Testis (tissue), 2 donors: ENCODE measurements at regions not wholly inside any gene's neighbourhood (a gene's known extent, or its start where the extent isn't known, plus 50 kb on each side); places are given as distances from the start of the nearest gene placed in this dataset.

Experiments
- DNase-seq: peaks from one replicate; pipeline ENCODE4 v3.0.0-alpha.2; 2019
- H3K27ac ChIP-seq, 2 donors: fragments of 200-600 bp; sonication (generic); one replicate each; pipeline ENCODE4 v1.5.1; 2019
- H3K27me3 ChIP-seq: fragments of 200-600 bp; sonication (generic); one replicate; pipeline ENCODE4 v1.5.1; 2019
- H3K36me3 ChIP-seq: fragments of 200-600 bp; sonication (generic); one replicate; pipeline ENCODE4 v1.5.1; 2017; ENCODE audit warnings: low read depth; ENCODE audit errors: missing control alignments
- H3K4me1 ChIP-seq: fragments of 200-600 bp; sonication (generic); one replicate; pipeline ENCODE4 v1.5.1; 2019
- H3K4me3 ChIP-seq, 2 donors: fragments of 200-600 bp; sonication (generic); one replicate each; pipeline ENCODE4 v1.5.1; 2017 to 2019
- H3K9me3 ChIP-seq: fragments of 200-600 bp; sonication (generic); one replicate; pipeline ENCODE4 v1.5.1; 2017
- POLR2A ChIP-seq: fragments of 450-650 bp; IDR thresholded peaks from one replicate; pipeline ENCODE4 v1.6.1; 2017; ENCODE audit warnings: antibody characterized with exemption, mild to moderate bottlenecking, moderate library complexity
- WGBS, 2 donors: methylation state at CpG; one replicate each; pipeline ENCODE4 v1.1.5; 2018; 5-methylcytosine and 5-hydroxymethylcytosine counted together
- intact Hi-C: fragments of 100-400 bp; cut with DNase I; formaldehyde crosslinking; loops from one replicate; pipeline ENCODE4 v1.15.1; 2023; ENCODE audit warnings: low total_unique reads
- TF ChIP-seq, protein P1 (sequence below), 3 experiments: fragments of 450-650 bp in 2 of 3; fragments of 200-600 bp in 1 of 3; sonication (generic) in 1 of 3; IDR thresholded peaks; one replicate each; pipeline ENCODE4 v1.5.1; 2016 to 2019; ENCODE audit warnings: antibody characterized with exemption in 3 of 3, mild to moderate bottlenecking in 2 of 3, moderate library complexity in 1 of 3

DNA sequence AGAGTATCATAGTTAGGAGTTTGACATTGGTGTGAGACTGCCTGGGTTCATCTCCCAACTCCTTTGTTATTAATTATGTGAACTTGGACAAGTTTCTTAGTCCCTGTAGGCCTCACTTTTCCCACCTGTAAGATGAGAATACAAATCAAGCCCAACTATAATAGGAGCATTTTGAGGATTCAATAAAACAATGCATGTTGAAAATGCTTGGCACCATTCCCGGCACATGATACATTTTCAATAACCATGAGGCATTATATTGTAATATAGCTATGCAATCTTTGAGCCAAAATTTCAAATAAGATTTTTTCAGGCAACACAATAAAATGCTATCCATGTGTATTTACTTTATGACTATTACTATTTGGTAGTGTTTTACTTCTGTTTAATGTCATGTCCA is 229.0 kb upstream of the SP4 start:
- no peak overlapping the region for H3K4me3 ChIP-seq
- WGBS, 2 donors = 96% methylated on average over 1 of the region's 1 CpG
- H3K27ac ChIP-seq = no peak overlapping the region
- TF ChIP-seq POLR2A = no peak
- TF ChIP-seq, protein P1, sequence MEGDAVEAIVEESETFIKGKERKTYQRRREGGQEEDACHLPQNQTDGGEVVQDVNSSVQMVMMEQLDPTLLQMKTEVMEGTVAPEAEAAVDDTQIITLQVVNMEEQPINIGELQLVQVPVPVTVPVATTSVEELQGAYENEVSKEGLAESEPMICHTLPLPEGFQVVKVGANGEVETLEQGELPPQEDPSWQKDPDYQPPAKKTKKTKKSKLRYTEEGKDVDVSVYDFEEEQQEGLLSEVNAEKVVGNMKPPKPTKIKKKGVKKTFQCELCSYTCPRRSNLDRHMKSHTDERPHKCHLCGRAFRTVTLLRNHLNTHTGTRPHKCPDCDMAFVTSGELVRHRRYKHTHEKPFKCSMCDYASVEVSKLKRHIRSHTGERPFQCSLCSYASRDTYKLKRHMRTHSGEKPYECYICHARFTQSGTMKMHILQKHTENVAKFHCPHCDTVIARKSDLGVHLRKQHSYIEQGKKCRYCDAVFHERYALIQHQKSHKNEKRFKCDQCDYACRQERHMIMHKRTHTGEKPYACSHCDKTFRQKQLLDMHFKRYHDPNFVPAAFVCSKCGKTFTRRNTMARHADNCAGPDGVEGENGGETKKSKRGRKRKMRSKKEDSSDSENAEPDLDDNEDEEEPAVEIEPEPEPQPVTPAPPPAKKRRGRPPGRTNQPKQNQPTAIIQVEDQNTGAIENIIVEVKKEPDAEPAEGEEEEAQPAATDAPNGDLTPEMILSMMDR (IDR thresholded peaks at IDR 0.05) = no peak
- intact Hi-C loops = no loop called here
- no peaks in the 10 kb centered on the region for H3K9me3 ChIP-seq
- H3K36me3 ChIP-seq = no peaks in the 10 kb centered on the region
- no peaks in the 10 kb centered on the region for H3K4me1 ChIP-seq
- no peak for DNase-seq
- no peaks in the 10 kb centered on the region for H3K27me3 ChIP-seq

DNA sequence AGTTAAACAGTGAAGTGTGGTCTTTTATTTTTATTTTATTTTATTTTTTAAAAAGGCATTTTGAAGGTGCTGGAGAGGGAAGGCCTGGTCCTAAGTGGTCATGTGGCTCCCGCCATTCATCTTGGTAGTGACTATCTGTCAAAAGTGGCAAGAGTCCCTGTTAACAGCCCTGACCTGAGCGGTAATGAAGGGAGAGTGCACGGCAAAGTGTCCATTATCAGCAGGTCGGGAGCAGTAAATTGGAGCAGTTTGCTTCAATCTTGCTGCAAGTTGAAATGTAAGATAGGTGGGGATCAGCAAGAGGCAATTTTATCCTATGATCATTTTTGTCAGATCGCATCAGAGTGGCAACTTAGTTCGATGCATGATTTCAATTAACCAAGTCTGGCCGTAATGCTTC is 227.4 kb upstream of the SP4 start:
- DNase-seq = no peak
- no peaks in the 10 kb centered on the region for H3K27me3 ChIP-seq
- TF ChIP-seq POLR2A = no peak
- TF ChIP-seq, protein P1 (IDR thresholded peaks at IDR 0.05) = no peak
- no peak overlapping the region for H3K4me3 ChIP-seq
- no peak overlapping the region for H3K27ac ChIP-seq
- H3K4me1 ChIP-seq = no peaks in the 10 kb centered on the region
- no peaks in the 10 kb centered on the region for H3K9me3 ChIP-seq
- no peaks in the 10 kb centered on the region for H3K36me3 ChIP-seq
- intact Hi-C loops = no loop called here
- 27 to 37% methylated on average over 7 of the region's 7 CpGs for WGBS, 2 donors

DNA sequence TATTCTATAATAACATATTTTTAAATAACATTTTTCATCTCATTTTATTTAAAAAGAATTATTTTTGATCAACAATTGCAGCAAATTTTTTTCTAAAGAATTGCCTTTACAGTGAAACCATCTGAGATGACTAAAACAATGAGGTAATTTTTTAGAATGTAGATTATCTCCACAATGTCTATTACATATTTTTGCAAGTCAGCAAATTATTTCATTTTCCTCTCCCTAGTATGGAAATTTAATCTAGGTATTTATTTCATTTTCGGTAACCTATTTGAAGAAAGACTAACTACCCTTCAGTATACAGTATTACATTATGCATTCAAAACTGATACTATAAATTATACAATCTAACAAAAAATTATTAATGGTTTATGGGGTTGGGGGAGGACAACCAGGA is 213.2 kb upstream of the SP4 start:
- WGBS, 2 donors = 50 to 91% methylated on average over 1 of the region's 1 CpG
- no peaks in the 10 kb centered on the region for H3K36me3 ChIP-seq
- no peak overlapping the region for H3K4me3 ChIP-seq
- no peaks in the 10 kb centered on the region for H3K4me1 ChIP-seq
- intact Hi-C loops = no loop called here
- H3K27me3 ChIP-seq = no peaks in the 10 kb centered on the region
- no peak overlapping the region for H3K27ac ChIP-seq
- DNase-seq = no peak
- no peaks in the 10 kb centered on the region for H3K9me3 ChIP-seq
- TF ChIP-seq, protein P1 (IDR thresholded peaks at IDR 0.05) = no peak
- no peak for TF ChIP-seq POLR2A

DNA sequence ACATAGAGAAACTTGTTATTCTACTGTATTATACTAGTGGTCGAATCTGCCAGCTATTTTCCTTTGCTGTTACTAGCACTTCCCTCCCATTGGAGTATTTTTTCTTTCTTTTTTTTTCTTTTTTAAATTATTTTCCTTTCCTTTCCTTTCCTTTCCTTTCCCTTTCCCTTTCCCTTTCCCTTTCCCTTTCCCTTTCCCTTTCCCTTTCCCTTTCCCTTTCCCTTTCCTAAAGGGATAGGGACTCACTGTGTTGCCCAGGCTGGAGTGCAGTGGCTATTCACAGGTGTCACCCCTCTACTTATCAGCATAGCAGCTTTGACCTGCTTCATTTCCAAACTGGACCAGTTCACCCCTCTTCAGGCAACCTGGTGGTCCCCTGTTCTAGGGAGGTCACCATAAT is 212.6 kb upstream of the SP4 start:
- intact Hi-C loops = no loop called here
- Histone ChIP-seq H3K27me3 (no peaks in the 10 kb centered on the region), H3K4me3 (no peak overlapping the region), H3K9me3 (no peaks in the 10 kb centered on the region), H3K4me1 (no peaks in the 10 kb centered on the region), H3K27ac (no peak overlapping the region), H3K36me3 (no peaks in the 10 kb centered on the region)
- 87 to 100% methylated on average over 1 of the region's 1 CpG for WGBS, 2 donors
- no peak for TF ChIP-seq POLR2A
- TF ChIP-seq, protein P1 (IDR thresholded peaks at IDR 0.05) = no peak
- DNase-seq = no peak

DNA sequence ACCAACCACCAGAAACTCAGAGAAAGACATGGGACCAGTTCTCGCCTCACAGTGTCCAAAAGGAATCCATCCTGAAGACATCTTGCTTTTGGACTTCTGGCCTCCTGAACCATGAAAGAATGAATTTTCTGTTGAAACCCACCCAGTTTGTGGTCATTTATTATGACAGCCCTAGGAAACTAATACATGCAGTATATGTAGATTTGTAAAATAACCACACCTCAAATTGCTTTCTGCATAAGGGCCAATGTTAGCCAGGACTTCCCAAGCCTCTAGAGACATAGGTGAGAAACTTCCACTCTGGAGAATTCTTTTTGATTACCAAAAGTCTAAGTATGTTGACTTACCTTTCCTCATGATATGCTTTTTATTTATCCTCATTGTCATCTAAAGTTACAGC is 210.5 kb upstream of the SP4 start:
- Histone ChIP-seq H3K4me1 (no peaks in the 10 kb centered on the region), H3K27me3 (no peaks in the 10 kb centered on the region), H3K9me3 (no peaks in the 10 kb centered on the region), H3K27ac (no peak overlapping the region), H3K36me3 (no peaks in the 10 kb centered on the region), H3K4me3 (no peak overlapping the region)
- intact Hi-C loops = no loop called here
- WGBS, 2 donors = 45 to 92% methylated on average over 1 of the region's 1 CpG
- TF ChIP-seq POLR2A = no peak
- TF ChIP-seq, protein P1 (IDR thresholded peaks at IDR 0.05) = no peak
- DNase-seq = no peak
